ENCODE measurements at regions not wholly inside any gene's neighbourhood (a gene's known extent, or its start where the extent isn't known, plus 50 kb on each side); places are given as distances from the start of the nearest gene placed in this dataset.
"Not testable (repeated sequence)": the region's sequence is repeated elsewhere in the genome, so short reads cannot be mapped to it uniquely, and the experiment has no call there.

DNA sequence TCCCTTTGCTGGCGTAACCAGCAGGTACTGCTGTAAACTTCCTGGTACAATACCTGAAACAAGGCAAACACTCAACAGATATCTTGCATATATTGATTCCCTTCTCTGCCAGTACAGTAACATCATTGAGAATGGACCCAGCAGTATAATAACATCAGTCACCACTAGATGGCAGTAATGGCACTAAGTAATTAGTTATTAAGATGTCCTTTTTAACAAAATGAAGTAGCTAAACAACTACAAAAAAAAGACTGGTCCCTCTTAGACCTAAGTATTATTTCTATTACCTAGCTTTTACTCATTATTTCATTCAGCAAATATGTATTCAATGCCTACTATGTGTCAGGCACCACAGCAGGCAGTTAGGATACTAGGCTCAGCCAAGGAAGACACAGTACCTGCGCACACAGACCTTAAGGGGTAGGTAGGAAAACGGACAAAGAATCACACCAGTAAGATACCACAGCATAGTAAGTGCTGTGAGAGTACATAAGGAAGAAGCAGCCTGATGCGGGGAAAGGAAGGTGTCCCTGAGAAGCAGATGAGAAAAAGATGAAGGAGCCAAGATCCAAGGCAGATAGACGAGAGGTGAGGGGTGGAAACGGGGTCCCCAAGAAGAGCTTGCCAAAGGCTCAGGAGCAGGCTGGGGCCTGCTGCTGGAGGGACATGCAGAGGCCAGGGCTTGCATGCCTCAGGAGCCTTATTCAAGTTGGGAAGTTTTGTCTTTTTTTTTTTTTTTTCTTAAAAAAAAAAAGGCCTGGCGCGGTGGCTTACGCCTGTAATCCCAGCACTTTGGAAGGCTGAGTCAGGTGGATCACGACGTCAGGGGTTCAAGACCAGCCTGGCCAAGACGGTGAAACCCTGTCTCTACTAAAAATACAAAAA, 102.7 kb upstream of the CHD2 start:
- Histone ChIP-seq H3K36me3 (ENCODE audit: insufficient read depth, low read depth, low read length) (no peaks in the 10 kb centered on the region), H3K4me1 (ENCODE audit: insufficient read depth, low read length) (no peaks in the 10 kb centered on the region), H3K9me3 (ENCODE audit: insufficient read depth, low read depth, low read length) (no peaks in the 10 kb centered on the region), H3K4me3 (ENCODE audit: low read length) (no peak overlapping the region), H3K27ac (ENCODE audit: low read length) (no peak overlapping the region), H3K9ac (ENCODE audit: low read depth, low read length) (no peak overlapping the region), H3K27me3 (ENCODE audit: insufficient read depth, low read length) (no peaks in the 10 kb centered on the region)

DNA sequence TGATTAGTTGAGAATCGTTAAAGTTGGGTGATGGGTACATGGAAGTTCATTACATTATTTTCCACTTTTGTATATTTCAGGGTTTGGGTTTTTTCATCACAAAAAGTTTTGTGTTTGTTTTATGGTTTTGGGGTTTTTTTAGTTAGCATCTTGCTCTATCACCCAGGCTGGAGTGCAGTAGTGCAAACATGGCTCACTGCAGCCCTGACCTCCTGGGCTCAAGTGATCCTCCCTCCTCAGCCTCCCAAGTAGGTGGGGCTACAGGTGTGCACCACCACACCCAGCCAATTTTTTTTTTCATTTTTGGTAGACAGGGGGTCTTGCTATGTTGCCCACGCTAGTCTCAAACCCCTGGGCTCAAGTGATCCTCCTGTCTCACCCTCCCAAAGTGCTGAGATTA, 100.1 kb upstream of the CHD2 start:
- H3K27me3 ChIP-seq (ENCODE audit: insufficient read depth, low read length), result no peaks in the 10 kb centered on the region
- no peak overlapping the region for H3K4me3 ChIP-seq (ENCODE audit: low read length)
- H3K27ac ChIP-seq (ENCODE audit: low read length), result no peak overlapping the region
- no peaks in the 10 kb centered on the region for H3K9me3 ChIP-seq (ENCODE audit: insufficient read depth, low read depth, low read length)
- no peaks in the 10 kb centered on the region for H3K36me3 ChIP-seq (ENCODE audit: insufficient read depth, low read depth, low read length)
- no peak overlapping the region for H3K9ac ChIP-seq (ENCODE audit: low read depth, low read length)
- H3K4me1 ChIP-seq (ENCODE audit: insufficient read depth, low read length), result no peaks in the 10 kb centered on the region

GRCh38 chr15:92800416-92801055, 99.6 kb upstream of the CHD2 start:
- H3K4me1 ChIP-seq (ENCODE audit: insufficient read depth, low read length); H3K27ac ChIP-seq (ENCODE audit: low read length); H3K9me3 ChIP-seq (ENCODE audit: insufficient read depth, low read depth, low read length); H3K4me3 ChIP-seq (ENCODE audit: low read length); H3K27me3 ChIP-seq (ENCODE audit: insufficient read depth, low read length); H3K36me3 ChIP-seq (ENCODE audit: insufficient read depth, low read depth, low read length); H3K9ac ChIP-seq (ENCODE audit: low read depth, low read length): not testable (repeated sequence)

GRCh38 chr15:92801056-92801773, 98.9 kb upstream of the CHD2 start:
- not testable (repeated sequence) for H3K27ac ChIP-seq (ENCODE audit: low read length); H3K9me3 ChIP-seq (ENCODE audit: insufficient read depth, low read depth, low read length); H3K27me3 ChIP-seq (ENCODE audit: insufficient read depth, low read length); H3K4me1 ChIP-seq (ENCODE audit: insufficient read depth, low read length); H3K9ac ChIP-seq (ENCODE audit: low read depth, low read length); H3K4me3 ChIP-seq (ENCODE audit: low read length); H3K36me3 ChIP-seq (ENCODE audit: insufficient read depth, low read depth, low read length)

GRCh38 chr15:92801774-92802464, 98.2 kb upstream of the CHD2 start:
- H3K9ac ChIP-seq (ENCODE audit: low read depth, low read length), result no peak overlapping the region
- H3K27ac ChIP-seq (ENCODE audit: low read length), result no peak overlapping the region

DNA sequence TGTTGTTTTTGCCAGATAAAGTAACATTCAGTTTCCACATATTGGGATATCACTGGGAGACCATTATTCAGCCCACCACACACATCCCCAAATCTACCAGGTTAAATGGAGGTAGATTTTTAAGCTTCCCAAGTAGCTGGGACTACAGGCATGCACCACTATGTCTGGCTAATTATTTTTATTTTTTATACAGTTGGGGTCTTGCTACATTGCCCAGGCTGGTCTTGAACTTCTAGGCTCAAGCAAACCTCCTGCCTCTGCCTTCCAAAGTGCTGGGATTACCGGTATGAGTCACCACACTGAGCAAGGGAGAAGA, 96.6 kb upstream of the CHD2 start:
- Histone ChIP-seq H3K4me3 (ENCODE audit: low read length) (no peak overlapping the region), H3K36me3 (ENCODE audit: insufficient read depth, low read depth, low read length) (no peaks in the 10 kb centered on the region), H3K27me3 (ENCODE audit: insufficient read depth, low read length) (no peaks in the 10 kb centered on the region), H3K9ac (ENCODE audit: low read depth, low read length) (no peak overlapping the region), H3K27ac (ENCODE audit: low read length) (no peak overlapping the region), H3K4me1 (ENCODE audit: insufficient read depth, low read length) (peaks cover 6% of the 10 kb centered on the region), H3K9me3 (ENCODE audit: insufficient read depth, low read depth, low read length) (no peaks in the 10 kb centered on the region)

More at GRCh38 chr15:92801774-92802464, 98.2 kb upstream of the CHD2 start:
- no peaks in the 10 kb centered on the region for H3K4me1 ChIP-seq (ENCODE audit: insufficient read depth, low read length)
- no peaks in the 10 kb centered on the region for H3K9me3 ChIP-seq (ENCODE audit: insufficient read depth, low read depth, low read length)
- no peak overlapping the region for H3K4me3 ChIP-seq (ENCODE audit: low read length)
- H3K36me3 ChIP-seq (ENCODE audit: insufficient read depth, low read depth, low read length), result no peaks in the 10 kb centered on the region
- H3K27me3 ChIP-seq (ENCODE audit: insufficient read depth, low read length), result no peaks in the 10 kb centered on the region

DNA sequence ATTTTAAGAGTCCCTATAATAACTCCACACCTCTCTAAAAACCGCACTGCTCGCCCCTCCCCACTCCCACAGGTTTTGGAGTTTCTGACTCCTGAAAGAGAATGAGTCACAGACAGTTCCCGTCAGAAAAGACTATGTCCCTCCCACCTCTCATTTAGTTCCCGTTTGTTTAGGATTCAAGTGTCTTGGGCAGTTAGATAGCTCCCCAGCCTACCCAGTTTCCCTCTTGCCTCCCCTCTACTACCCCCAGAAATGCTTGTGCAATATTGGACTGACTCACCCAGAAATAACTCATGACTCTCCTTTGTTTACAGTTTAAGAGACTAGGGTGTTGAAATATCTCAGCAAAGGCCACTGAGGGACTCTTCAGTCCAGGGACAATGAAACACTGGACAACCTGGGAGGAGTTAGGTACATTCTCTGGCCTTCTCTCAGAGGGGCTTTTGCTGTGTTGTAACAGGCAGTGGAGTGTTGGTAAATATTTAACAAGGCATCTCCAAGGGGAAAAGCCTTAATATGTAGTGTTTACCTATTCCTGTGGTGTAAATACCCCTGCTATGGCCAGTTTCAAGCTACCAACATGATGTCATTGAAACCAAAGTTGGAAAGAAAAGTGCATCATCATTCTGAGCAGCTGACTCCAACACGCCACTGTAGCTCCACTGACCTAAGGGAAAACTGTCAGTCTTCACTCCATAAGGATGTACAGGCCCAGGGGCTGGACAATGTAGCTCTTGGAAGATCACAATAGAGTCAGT, 96.1 kb upstream of the CHD2 start:
- Histone ChIP-seq H3K4me3 (ENCODE audit: low read length) (no peak overlapping the region), H3K27ac (ENCODE audit: low read length) (no peak overlapping the region), H3K4me1 (ENCODE audit: insufficient read depth, low read length) (peaks cover 6% of the 10 kb centered on the region), H3K36me3 (ENCODE audit: insufficient read depth, low read depth, low read length) (no peaks in the 10 kb centered on the region), H3K9ac (ENCODE audit: low read depth, low read length) (no peak overlapping the region), H3K27me3 (ENCODE audit: insufficient read depth, low read length) (no peaks in the 10 kb centered on the region), H3K9me3 (ENCODE audit: insufficient read depth, low read depth, low read length) (no peaks in the 10 kb centered on the region)

GRCh38 chr15:92804610-92804936, 95.6 kb upstream of the CHD2 start:
- H3K27me3 ChIP-seq (ENCODE audit: insufficient read depth, low read length); H3K4me1 ChIP-seq (ENCODE audit: insufficient read depth, low read length); H3K27ac ChIP-seq (ENCODE audit: low read length); H3K36me3 ChIP-seq (ENCODE audit: insufficient read depth, low read depth, low read length); H3K4me3 ChIP-seq (ENCODE audit: low read length); H3K9me3 ChIP-seq (ENCODE audit: insufficient read depth, low read depth, low read length); H3K9ac ChIP-seq (ENCODE audit: low read depth, low read length): not testable (repeated sequence)

DNA sequence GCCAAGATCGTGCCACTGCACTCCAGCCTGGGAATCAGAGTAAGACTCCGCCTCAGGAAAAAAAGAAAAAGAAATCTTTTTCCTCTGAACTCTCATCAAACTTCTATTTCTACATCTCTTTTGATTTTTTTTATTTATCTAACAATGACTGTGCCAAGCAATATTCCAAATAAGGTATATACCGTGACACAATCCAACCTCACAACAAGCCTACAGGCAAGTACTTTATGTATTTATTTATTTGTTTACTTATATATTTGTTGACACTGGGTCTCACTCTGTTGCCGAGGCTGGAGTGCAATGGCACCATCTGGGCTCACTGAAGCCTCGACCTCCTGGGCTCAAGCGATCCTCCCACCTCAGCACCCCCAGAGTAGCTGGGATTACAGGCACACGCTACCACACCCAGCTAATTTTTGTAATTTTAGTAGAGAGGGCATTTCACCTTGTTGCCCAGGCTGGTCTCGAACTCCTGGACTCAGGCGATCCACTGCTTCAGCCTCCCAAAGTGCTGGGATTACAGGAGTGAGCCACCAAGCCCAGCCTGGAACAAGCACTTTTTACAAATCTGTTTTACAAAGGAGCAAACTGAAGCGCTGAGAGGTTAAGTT, 94.9 kb upstream of the CHD2 start:
- H3K9ac ChIP-seq (ENCODE audit: low read depth, low read length), result no peak overlapping the region
- peaks cover 13% of the 10 kb centered on the region for H3K4me1 ChIP-seq (ENCODE audit: insufficient read depth, low read length)
- no peak overlapping the region for H3K27ac ChIP-seq (ENCODE audit: low read length)
- H3K4me3 ChIP-seq (ENCODE audit: low read length), result no peak overlapping the region
- H3K27me3 ChIP-seq (ENCODE audit: insufficient read depth, low read length), result no peaks in the 10 kb centered on the region
- no peaks in the 10 kb centered on the region for H3K36me3 ChIP-seq (ENCODE audit: insufficient read depth, low read depth, low read length)
- H3K9me3 ChIP-seq (ENCODE audit: insufficient read depth, low read depth, low read length), result no peaks in the 10 kb centered on the region

DNA sequence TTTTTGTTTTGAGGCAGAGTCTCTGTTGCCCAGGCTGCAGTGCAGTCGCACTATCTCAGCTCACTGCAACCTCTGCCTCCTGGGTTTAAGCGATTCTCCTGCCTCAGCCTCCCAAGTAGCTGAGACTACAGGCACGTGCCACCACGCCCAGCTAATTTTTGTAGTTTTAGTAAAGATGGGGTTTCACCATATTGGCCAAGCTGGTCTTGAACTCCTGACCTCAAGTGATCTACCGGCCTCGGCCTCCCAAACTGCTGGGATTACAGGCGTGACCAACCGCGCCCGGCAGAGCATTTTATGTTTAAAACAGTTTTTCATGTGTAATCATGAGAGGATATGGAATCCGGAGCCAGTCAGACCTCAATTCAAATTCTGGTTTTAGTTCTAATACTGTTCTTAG, 94.0 kb upstream of the CHD2 start:
- not testable (repeated sequence) for H3K9ac ChIP-seq (ENCODE audit: low read depth, low read length); H3K4me3 ChIP-seq (ENCODE audit: low read length); H3K36me3 ChIP-seq (ENCODE audit: insufficient read depth, low read depth, low read length); H3K9me3 ChIP-seq (ENCODE audit: insufficient read depth, low read depth, low read length); H3K27me3 ChIP-seq (ENCODE audit: insufficient read depth, low read length); H3K27ac ChIP-seq (ENCODE audit: low read length)
- peaks cover 23% of the 10 kb centered on the region for H3K4me1 ChIP-seq (ENCODE audit: insufficient read depth, low read length)

GRCh38 chr15:92806763-92807162, 93.4 kb upstream of the CHD2 start:
- Histone ChIP-seq H3K9me3 (ENCODE audit: insufficient read depth, low read depth, low read length) (no peaks in the 10 kb centered on the region), H3K27me3 (ENCODE audit: insufficient read depth, low read length) (no peaks in the 10 kb centered on the region), H3K27ac (ENCODE audit: low read length) (no peak overlapping the region), H3K36me3 (ENCODE audit: insufficient read depth, low read depth, low read length) (no peaks in the 10 kb centered on the region), H3K4me1 (ENCODE audit: insufficient read depth, low read length) (peaks cover 29% of the 10 kb centered on the region), H3K9ac (ENCODE audit: low read depth, low read length) (no peak overlapping the region), H3K4me3 (ENCODE audit: low read length) (no peak overlapping the region)
